C1 segment of cervical spinal cord (tissue), 14 donors: ENCODE measurements at regions not wholly inside any gene's neighbourhood (a gene's known extent, or its start where the extent isn't known, plus 50 kb on each side); places are given as distances from the start of the nearest gene placed in this dataset.
"Not testable (repeated sequence)": the region's sequence is repeated elsewhere in the genome, so short reads cannot be mapped to it uniquely, and the experiment has no call there.

Experiments
- DNase-seq, 14 donors: peaks; one replicate each; lab custom pipeline; 2025; lab: John Stamatoyannopoulos, UW

GRCh38 chr1:30213936-30214335, 509.4 kb downstream of the MATN1 start:
- DNase-seq = no peak

- not testable (repeated sequence) for DNase-seq
These were observed 515.4 kb downstream of the MATN1 start for GRCh38 chr1:30207962-30208361.

- not testable (repeated sequence) for DNase-seq
These were observed 516.8 kb downstream of the MATN1 start for GRCh38 chr1:30206631-30207030.

- DNase-seq = not testable (repeated sequence)
These were observed 518.5 kb downstream of the MATN1 start for GRCh38 chr1:30204916-30205315.

GRCh38 chr1:30201015-30201414, 522.4 kb downstream of the MATN1 start:
- no peak for DNase-seq

- DNase-seq = no peak
These were observed 523.2 kb downstream of the MATN1 start for GRCh38 chr1:30200161-30200560.

GRCh38 chr1:30199563-30199962, 523.8 kb downstream of the MATN1 start:
- DNase-seq = no peak

GRCh38 chr1:30198795-30199403, 524.5 kb downstream of the MATN1 start:
- DNase-seq = no peak

GRCh38 chr1:30198451-30198760, 525.0 kb downstream of the MATN1 start:
- DNase-seq = no peak

- DNase-seq = no peak
These were observed 525.5 kb downstream of the MATN1 start for GRCh38 chr1:30197639-30198450.

- DNase-seq = no peak
These were observed 526.3 kb downstream of the MATN1 start for GRCh38 chr1:30196872-30197638.

- no peak for DNase-seq
These were observed 526.9 kb downstream of the MATN1 start for GRCh38 chr1:30196457-30196856.

- no peak for DNase-seq
These were observed 527.8 kb downstream of the MATN1 start for GRCh38 chr1:30195424-30196134.

- no peak for DNase-seq
These were observed 528.5 kb downstream of the MATN1 start for GRCh38 chr1:30194741-30195423.

GRCh38 chr1:30194046-30194619, 529.3 kb downstream of the MATN1 start:
- no peak for DNase-seq

GRCh38 chr1:30192969-30193630, 530.3 kb downstream of the MATN1 start:
- DNase-seq = no peak

GRCh38 chr1:30191154-30191702, 532.2 kb downstream of the MATN1 start:
- DNase-seq = no peak

- no peak for DNase-seq
These were observed 532.8 kb downstream of the MATN1 start for GRCh38 chr1:30190511-30191153.

- DNase-seq = no peak
These were observed 533.4 kb downstream of the MATN1 start for GRCh38 chr1:30189818-30190500.
